HepG2 (cell line): ENCODE measurements at regions not wholly inside any gene's neighbourhood (a gene's known extent, or its start where the extent isn't known, plus 50 kb on each side); places are given as distances from the start of the nearest gene placed in this dataset.
A peak's percentile ranks its signal among the peaks of the same experiment; 100 is the strongest.

Source experiments
- ATF7 ChIP-seq, 2 experiments: fragments of 450-650 bp in 1 of 2; sonication (generic) in 1 of 2; formaldehyde crosslinking in 1 of 2; IDR thresholded peaks; 2 replicates each; pipeline versions ENCODE4 v1.4.0 to v1.6.1; 2016 to 2020; ENCODE audit warnings: antibody characterized with exemption in 1 of 2, mild to moderate bottlenecking in 1 of 2, missing genetic modification reagents in 1 of 2
- HDAC6 ChIP-seq: fragments of 200-600 bp; sonication (generic); IDR thresholded peaks from 2 replicates; pipeline ENCODE4 v1.7.0; 2017; ENCODE audit warnings: mild to moderate bottlenecking, antibody characterized with exemption, low read length, low read depth
- HIVEP1 ChIP-seq: sonication (generic); formaldehyde crosslinking; IDR thresholded peaks from 2 replicates; pipeline ENCODE4 v1.4.0; 2020; ENCODE audit warnings: mild to moderate bottlenecking, missing genetic modification reagents
- HMGA1 ChIP-seq: sonication (generic); formaldehyde crosslinking; conservative IDR thresholded peaks from 2 replicates; pipeline ENCODE4 v1.4.0; 2020; ENCODE audit warnings: missing genetic modification reagents
- HNRNPH1 ChIP-seq: fragments of 200-400 bp; formaldehyde crosslinking; optimal IDR thresholded peaks from 2 replicates; pipeline ENCODE3; 2017; ENCODE audit warnings: mild to moderate bottlenecking, low read depth, low read length
- LCORL ChIP-seq, 2 experiments: fragments of 450-650 bp in 1 of 2; sonication (generic) in 1 of 2; formaldehyde crosslinking in 1 of 2; IDR thresholded peaks; 2 replicates each; pipeline versions ENCODE4 v1.5.0 to v1.6.1; 2017 to 2020; ENCODE audit warnings: antibody characterized with exemption in 1 of 2, missing genetic modification reagents in 1 of 2
- NFATC3 ChIP-seq: sonication (generic); formaldehyde crosslinking; IDR thresholded peaks from 2 replicates; pipeline ENCODE4 v1.5.1; 2020; ENCODE audit warnings: mild to moderate bottlenecking, missing genetic modification reagents
- ZFP41 ChIP-seq: sonication (generic); formaldehyde crosslinking; IDR thresholded peaks from 2 replicates; pipeline ENCODE4 v1.4.0; 2020; ENCODE audit warnings: mild to moderate bottlenecking, missing genetic modification reagents, borderline replicate concordance
- ZNF263 ChIP-seq: sonication (generic); formaldehyde crosslinking; IDR thresholded peaks from 2 replicates; pipeline ENCODE4 v1.4.0; 2020; ENCODE audit warnings: missing genetic modification reagents
- ZNF282 ChIP-seq: fragments of 450-650 bp; IDR thresholded peaks from 2 replicates; pipeline ENCODE4 v1.6.1; 2018; ENCODE audit not compliant: partially characterized antibody
- TF ChIP-seq, protein P1 (sequence below): sonication (generic); formaldehyde crosslinking; IDR thresholded peaks from 2 replicates; pipeline ENCODE4 v1.4.0; 2020; ENCODE audit warnings: mild to moderate bottlenecking, missing genetic modification reagents
- TF ChIP-seq, protein P2 (sequence below): sonication (generic); formaldehyde crosslinking; IDR thresholded peaks from 2 replicates; pipeline ENCODE4 v1.4.0; 2020; ENCODE audit warnings: missing genetic modification reagents
- TF ChIP-seq, protein P3 (sequence below): sonication (generic); formaldehyde crosslinking; IDR thresholded peaks from 2 replicates; pipeline ENCODE4 v1.4.0; 2020; ENCODE audit warnings: missing genetic modification reagents
- TF ChIP-seq, protein P4 (sequence below): sonication (generic); formaldehyde crosslinking; IDR thresholded peaks from 2 replicates; pipeline ENCODE4 v1.4.0; 2020; ENCODE audit warnings: missing genetic modification reagents, borderline replicate concordance
- TF ChIP-seq, protein P5 (sequence below), 2 experiments: fragments of 450-650 bp in 1 of 2; sonication (generic) in 1 of 2; formaldehyde crosslinking; IDR thresholded peaks; 2 replicates each; pipeline versions ENCODE4 v1.5.0 to v1.8.0; 2020 to 2022; ENCODE audit warnings: mild to moderate bottlenecking in 1 of 2, missing genetic modification reagents in 1 of 2

DNA sequence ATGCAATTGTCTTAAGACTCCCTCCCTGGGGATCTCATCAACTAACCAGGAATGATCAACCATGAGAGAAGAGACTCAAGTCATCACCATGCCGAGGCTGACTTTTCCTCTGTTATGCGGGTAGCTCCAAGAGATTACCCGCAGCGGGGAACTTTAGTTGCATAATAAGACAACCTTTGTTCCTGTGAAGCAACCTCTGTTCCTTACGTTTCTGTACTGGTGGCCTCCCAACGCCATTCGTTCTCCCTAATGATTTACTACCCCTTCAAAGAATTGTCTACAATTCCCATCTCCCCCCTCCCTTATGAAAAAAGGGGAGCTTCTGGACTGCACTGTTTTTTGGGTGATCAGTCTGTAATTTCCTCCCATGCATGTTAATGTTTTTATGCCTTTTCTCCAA lies 66.1 kb upstream of the LRPPRC start (continued):
- TF ChIP-seq, protein P1, sequence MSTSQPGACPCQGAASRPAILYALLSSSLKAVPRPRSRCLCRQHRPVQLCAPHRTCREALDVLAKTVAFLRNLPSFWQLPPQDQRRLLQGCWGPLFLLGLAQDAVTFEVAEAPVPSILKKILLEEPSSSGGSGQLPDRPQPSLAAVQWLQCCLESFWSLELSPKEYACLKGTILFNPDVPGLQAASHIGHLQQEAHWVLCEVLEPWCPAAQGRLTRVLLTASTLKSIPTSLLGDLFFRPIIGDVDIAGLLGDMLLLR (CRISPR knock-in tag), result no peak
- TF ChIP-seq, protein P2, sequence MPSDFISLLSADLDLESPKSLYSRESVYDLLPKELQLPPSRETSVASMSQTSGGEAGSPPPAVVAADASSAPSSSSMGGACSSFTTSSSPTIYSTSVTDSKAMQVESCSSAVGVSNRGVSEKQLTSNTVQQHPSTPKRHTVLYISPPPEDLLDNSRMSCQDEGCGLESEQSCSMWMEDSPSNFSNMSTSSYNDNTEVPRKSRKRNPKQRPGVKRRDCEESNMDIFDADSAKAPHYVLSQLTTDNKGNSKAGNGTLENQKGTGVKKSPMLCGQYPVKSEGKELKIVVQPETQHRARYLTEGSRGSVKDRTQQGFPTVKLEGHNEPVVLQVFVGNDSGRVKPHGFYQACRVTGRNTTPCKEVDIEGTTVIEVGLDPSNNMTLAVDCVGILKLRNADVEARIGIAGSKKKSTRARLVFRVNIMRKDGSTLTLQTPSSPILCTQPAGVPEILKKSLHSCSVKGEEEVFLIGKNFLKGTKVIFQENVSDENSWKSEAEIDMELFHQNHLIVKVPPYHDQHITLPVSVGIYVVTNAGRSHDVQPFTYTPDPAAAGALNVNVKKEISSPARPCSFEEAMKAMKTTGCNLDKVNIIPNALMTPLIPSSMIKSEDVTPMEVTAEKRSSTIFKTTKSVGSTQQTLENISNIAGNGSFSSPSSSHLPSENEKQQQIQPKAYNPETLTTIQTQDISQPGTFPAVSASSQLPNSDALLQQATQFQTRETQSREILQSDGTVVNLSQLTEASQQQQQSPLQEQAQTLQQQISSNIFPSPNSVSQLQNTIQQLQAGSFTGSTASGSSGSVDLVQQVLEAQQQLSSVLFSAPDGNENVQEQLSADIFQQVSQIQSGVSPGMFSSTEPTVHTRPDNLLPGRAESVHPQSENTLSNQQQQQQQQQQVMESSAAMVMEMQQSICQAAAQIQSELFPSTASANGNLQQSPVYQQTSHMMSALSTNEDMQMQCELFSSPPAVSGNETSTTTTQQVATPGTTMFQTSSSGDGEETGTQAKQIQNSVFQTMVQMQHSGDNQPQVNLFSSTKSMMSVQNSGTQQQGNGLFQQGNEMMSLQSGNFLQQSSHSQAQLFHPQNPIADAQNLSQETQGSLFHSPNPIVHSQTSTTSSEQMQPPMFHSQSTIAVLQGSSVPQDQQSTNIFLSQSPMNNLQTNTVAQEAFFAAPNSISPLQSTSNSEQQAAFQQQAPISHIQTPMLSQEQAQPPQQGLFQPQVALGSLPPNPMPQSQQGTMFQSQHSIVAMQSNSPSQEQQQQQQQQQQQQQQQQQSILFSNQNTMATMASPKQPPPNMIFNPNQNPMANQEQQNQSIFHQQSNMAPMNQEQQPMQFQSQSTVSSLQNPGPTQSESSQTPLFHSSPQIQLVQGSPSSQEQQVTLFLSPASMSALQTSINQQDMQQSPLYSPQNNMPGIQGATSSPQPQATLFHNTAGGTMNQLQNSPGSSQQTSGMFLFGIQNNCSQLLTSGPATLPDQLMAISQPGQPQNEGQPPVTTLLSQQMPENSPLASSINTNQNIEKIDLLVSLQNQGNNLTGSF (CRISPR knock-in tag), result no peak
- TF ChIP-seq ATF7 (IDR thresholded peaks at IDR 0.05) (no peak), ATF7 (CRISPR knock-in tag; IDR thresholded peaks at IDR 0.05) (no peak), NFATC3 (CRISPR knock-in tag) (no peak), HNRNPH1 (no peak), LCORL (IDR thresholded peaks at IDR 0.05) (no peak), LCORL (CRISPR knock-in tag; IDR thresholded peaks at IDR 0.05) (peak; percentile 80; the same call in 1 of the 2 replicates), ZNF282 (no peak), ZNF263 (no peak), HIVEP1 (CRISPR knock-in tag) (no peak), ZFP41 (CRISPR knock-in tag) (no peak), HMGA1 (CRISPR knock-in tag) (no peak), HDAC6 (no peak)
- TF ChIP-seq, protein P3, sequence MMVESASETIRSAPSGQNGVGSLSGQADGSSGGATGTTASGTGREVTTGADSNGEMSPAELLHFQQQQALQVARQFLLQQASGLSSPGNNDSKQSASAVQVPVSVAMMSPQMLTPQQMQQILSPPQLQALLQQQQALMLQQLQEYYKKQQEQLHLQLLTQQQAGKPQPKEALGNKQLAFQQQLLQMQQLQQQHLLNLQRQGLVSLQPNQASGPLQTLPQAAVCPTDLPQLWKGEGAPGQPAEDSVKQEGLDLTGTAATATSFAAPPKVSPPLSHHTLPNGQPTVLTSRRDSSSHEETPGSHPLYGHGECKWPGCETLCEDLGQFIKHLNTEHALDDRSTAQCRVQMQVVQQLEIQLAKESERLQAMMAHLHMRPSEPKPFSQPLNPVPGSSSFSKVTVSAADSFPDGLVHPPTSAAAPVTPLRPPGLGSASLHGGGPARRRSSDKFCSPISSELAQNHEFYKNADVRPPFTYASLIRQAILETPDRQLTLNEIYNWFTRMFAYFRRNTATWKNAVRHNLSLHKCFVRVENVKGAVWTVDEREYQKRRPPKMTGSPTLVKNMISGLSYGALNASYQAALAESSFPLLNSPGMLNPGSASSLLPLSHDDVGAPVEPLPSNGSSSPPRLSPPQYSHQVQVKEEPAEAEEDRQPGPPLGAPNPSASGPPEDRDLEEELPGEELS (CRISPR knock-in tag), result peak; percentile 55
- TF ChIP-seq, protein P4, sequence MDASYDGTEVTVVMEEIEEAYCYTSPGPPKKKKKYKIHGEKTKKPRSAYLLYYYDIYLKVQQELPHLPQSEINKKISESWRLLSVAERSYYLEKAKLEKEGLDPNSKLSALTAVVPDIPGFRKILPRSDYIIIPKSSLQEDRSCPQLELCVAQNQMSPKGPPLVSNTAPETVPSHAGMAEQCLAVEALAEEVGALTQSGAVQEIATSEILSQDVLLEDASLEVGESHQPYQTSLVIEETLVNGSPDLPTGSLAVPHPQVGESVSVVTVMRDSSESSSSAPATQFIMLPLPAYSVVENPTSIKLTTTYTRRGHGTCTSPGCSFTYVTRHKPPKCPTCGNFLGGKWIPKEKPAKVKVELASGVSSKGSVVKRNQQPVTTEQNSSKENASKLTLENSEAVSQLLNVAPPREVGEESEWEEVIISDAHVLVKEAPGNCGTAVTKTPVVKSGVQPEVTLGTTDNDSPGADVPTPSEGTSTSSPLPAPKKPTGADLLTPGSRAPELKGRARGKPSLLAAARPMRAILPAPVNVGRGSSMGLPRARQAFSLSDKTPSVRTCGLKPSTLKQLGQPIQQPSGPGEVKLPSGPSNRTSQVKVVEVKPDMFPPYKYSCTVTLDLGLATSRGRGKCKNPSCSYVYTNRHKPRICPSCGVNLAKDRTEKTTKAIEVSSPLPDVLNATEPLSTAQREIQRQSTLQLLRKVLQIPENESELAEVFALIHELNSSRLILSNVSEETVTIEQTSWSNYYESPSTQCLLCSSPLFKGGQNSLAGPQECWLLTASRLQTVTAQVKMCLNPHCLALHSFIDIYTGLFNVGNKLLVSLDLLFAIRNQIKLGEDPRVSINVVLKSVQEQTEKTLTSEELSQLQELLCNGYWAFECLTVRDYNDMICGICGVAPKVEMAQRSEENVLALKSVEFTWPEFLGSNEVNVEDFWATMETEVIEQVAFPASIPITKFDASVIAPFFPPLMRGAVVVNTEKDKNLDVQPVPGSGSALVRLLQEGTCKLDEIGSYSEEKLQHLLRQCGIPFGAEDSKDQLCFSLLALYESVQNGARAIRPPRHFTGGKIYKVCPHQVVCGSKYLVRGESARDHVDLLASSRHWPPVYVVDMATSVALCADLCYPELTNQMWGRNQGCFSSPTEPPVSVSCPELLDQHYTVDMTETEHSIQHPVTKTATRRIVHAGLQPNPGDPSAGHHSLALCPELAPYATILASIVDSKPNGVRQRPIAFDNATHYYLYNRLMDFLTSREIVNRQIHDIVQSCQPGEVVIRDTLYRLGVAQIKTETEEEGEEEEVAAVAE, result no peak
- TF ChIP-seq, protein P5, sequence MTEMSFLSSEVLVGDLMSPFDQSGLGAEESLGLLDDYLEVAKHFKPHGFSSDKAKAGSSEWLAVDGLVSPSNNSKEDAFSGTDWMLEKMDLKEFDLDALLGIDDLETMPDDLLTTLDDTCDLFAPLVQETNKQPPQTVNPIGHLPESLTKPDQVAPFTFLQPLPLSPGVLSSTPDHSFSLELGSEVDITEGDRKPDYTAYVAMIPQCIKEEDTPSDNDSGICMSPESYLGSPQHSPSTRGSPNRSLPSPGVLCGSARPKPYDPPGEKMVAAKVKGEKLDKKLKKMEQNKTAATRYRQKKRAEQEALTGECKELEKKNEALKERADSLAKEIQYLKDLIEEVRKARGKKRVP (CRISPR knock-in tag; IDR thresholded peaks at IDR 0.05), result peak in 1 of 2 experiments; percentile 55; a peak in 1 of 4 replicates
